AG09319 (cell line): ENCODE measurements at regions not wholly inside any gene's neighbourhood (a gene's known extent, or its start where the extent isn't known, plus 50 kb on each side); places are given as distances from the start of the nearest gene placed in this dataset.

Source experiments
- DNase-seq: peaks from one replicate; pipeline ENCODE4 v3.0.0-alpha.2; 2010; ENCODE audit warnings: low read depth; ENCODE audit errors: extremely low read depth
- TF ChIP-seq, protein P1 (sequence below): IDR thresholded peaks from 2 replicates; pipeline ENCODE4 v1.5.1; 2011; ENCODE audit warnings: low read depth, mild to moderate bottlenecking, inconsistent platforms, low read length, moderate library complexity

DNA sequence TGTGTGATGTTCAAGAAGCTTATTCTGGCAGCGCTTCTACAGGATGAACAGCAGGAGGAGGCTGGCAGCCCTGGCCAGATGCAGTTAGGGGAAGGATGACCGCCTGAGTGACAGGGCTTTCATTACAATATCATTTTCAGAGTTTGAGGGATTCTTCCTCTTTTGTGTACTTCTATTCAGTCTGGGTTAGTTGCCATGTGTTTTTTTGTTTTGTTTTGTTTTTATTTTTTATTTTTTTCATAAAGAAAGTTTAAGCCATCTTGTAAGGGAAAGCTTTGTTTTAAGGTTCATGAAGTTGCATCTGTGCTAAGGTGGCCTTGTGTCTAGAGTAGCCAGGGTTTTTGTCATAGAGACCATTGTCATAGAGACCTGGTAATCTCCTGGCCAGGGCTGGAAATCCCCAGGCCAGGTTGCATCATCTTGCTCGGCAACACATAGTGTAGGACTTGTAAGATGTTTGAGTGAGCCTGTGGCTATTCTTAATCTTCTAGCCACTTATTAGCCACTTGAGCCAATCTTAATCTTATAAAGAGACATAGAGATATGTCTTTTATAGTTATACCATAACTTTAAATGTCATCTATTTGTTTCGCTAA is 230.5 kb upstream of the TMEM229A start:
- no peak for DNase-seq
- TF ChIP-seq, protein P1, sequence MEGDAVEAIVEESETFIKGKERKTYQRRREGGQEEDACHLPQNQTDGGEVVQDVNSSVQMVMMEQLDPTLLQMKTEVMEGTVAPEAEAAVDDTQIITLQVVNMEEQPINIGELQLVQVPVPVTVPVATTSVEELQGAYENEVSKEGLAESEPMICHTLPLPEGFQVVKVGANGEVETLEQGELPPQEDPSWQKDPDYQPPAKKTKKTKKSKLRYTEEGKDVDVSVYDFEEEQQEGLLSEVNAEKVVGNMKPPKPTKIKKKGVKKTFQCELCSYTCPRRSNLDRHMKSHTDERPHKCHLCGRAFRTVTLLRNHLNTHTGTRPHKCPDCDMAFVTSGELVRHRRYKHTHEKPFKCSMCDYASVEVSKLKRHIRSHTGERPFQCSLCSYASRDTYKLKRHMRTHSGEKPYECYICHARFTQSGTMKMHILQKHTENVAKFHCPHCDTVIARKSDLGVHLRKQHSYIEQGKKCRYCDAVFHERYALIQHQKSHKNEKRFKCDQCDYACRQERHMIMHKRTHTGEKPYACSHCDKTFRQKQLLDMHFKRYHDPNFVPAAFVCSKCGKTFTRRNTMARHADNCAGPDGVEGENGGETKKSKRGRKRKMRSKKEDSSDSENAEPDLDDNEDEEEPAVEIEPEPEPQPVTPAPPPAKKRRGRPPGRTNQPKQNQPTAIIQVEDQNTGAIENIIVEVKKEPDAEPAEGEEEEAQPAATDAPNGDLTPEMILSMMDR = no peak

DNA sequence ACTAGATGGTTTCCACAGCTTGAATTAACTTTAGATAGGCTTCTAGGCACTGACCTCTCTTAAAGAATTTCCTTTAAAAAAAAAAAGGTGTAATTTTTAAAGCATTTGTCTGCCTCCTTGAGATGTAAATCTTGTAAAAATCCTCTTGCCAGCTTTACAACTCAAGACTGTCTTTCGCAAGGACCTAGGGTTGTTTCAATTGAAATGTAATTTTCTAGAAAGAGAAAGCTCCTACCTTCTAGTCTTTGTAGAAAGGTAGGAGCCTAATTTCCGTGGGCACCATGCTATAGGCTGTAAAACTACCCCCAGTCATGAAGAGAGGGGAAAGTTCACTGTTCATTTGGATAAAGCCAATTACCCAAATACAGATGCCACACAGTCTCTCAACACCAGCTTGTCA is 228.8 kb upstream of the TMEM229A start:
- no peak for DNase-seq
- TF ChIP-seq, protein P1 = no peak

DNA sequence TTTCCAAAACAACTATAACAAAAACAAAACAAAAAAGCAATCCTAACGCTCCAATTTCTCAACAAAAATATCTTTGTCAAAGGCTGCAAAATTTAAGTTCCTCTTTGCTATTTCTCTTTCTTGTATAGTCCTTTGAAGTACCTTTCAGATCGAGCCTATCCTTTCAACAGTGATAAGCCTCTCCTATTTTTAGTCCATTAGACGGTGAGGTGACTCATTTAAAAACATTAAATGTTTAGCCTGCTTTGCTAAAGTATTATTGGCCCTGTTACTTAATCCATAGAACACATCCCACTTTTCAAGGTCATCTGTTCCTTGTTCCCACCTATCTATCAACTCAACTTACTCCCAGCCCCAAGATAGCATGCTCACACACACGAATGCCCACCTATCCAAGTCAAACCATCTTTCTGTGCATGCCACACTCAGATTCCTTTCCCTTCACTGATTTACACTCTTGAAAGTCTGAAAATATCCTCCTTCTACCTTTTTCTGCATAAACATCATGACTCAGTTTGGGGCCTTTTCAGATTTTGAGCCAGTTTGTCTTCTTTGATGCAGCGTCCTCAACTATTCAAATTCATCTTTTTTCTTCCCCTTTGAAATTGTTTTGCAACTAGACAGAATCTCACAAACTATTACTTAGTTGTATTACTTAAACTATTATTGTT is 224.9 kb upstream of the TMEM229A start:
- TF ChIP-seq, protein P1 = no peak
- DNase-seq = no peak

DNA sequence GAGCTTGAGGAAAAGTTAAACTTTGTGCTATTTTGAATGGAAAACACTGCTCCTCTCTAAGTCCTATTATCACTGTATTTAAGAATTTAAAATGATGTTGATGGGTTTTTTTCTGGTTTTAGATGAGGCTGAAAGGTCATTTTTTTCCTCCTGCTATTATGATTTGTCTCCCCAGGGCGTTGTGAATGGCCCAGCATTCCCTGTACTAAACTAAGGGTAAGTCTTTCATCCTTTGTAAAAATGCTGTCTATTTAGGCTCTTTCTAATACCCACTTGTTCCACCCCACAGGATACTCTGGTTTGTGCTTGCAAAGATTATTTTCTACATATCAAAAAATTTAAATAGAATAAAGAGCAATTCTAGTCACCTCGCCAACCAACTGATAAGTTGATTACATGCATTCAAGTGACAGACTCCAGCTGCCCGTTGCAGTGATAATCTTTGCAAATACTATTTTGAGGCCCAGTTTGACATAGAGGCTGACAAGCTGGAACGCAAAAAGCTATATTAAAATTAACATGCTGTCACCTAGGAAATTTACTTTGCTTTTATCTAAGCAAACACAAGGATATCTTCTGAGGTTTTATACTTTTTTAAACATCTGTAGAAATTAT is 222.3 kb upstream of the TMEM229A start:
- no peak for DNase-seq
- TF ChIP-seq, protein P1 = no peak

DNA sequence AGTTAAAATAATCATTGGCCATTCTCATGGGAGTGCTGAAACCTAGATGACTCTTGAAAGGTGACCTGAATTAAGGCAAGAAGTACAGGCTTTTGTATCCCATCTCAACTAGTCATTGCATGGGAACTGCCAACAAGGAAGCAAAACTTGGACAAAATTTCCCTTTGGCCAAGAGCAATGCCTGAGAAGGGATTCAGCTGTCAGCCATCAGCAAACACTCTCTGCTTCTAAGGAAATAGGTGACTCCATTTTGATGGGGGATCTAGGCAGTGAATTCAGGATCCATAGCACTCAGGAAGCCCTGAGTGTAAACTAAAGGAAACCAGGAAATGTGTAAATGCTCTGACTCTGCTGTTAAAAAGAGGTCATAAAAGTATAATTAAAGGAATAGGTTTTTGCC is 221.5 kb upstream of the TMEM229A start:
- TF ChIP-seq, protein P1 = no peak
- DNase-seq = no peak

DNA sequence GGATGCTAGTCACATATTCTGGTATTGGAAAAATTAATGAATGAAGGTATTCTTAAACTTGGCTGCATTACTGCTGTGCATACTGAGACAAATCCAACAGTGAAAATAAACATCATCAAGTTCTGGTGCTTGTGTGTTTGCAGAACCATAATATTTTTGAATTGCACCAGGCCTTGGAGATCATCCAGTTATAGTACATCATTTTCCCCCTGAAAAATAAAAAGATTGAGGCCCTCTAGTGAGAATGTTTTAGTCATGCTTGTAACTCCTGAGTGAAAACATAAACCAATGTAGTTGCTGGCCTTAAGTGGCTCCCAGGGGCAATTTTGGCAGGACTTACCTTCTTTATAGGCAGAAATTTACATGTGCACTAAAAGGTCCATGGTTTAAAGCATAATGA is 218.8 kb upstream of the TMEM229A start:
- TF ChIP-seq, protein P1 = no peak
- no peak for DNase-seq

DNA sequence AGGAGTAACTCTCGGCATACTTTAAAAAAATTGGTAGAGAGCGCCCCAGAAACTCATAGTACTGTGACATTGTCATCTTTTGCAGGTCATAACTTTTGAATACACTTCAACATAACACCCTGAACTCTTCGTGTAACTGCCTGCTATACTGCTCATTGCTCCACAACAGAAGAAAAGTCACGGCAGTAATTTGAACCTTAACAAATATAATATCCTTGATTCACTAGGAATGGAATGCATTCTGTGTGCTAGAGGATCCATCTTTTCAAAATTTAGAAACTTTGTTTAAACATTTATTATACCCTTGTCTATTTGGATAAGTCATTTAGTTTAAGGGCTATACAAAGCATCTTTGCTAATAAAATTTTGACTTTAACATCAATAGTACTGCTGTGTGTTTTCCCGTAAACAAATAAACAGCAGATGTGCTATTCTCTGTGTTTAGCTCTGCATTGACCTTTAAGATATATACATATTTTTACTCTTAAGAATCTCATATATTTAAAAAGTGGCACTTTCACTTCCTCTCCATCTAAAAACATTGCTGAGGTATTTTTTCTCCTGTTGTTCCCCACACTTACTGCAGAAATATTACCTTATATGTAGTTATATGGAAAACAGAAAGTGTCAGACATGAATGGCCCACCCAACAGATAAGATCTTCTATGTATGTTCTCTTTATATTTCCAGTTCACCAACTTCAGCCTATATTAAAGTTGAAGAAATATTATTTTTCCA is 217.6 kb upstream of the TMEM229A start:
- TF ChIP-seq, protein P1 = no peak
- DNase-seq = no peak
